ENCODE measurements at regions not wholly inside any gene's neighbourhood (a gene's known extent, or its start where the extent isn't known, plus 50 kb on each side); places are given as distances from the start of the nearest gene placed in this dataset.

GRCh38 chr13:56352901-56353300 is 787.8 kb upstream of the PRR20A start:
- TF ChIP-seq POLR2A (IDR thresholded peaks at IDR 0.05) (no peak), CTCF (IDR thresholded peaks at IDR 0.05) (no peak)
- Histone ChIP-seq H3K27ac (no peak overlapping the region), H3K27me3 (no peaks in the 10 kb centered on the region), H3K36me3 (replicated peaks in 1 of 2) (no peaks in the 10 kb centered on the region), H3K4me3 (no peak overlapping the region), H3K9me3 (replicated peaks in 1 of 3) (no peaks in the 10 kb centered on the region), H3K4me1 (replicated peaks in 1 of 2) (no peaks in the 10 kb centered on the region)
- intact Hi-C loops (cut with DNase I), result no loop called here
- no peak for DNase-seq

DNA sequence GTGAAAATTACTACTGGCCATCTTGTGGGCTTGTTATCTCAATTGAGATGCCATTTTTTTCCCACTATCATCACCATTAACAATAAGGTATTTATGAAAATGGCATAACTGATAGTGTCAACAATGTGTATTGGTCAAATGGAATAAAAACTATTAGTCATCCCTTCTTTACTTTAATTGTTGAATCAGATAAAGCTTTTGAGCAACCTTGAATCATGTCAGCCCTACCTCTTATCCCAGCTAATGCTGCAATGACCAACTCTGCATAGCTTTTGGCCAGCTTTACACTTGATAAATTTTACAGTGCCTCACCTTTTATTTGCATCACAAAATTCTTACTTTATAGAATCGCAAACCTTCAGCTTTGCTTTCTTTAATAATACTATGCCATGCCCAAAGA is 784.0 kb upstream of the PRR20A start:
- H3K9me3 ChIP-seq (replicated peaks in 1 of 3), result no peaks in the 10 kb centered on the region
- no peaks in the 10 kb centered on the region for H3K4me1 ChIP-seq (replicated peaks in 1 of 2)
- no peak for DNase-seq
- H3K36me3 ChIP-seq (replicated peaks in 1 of 2), result no peaks in the 10 kb centered on the region
- H3K27me3 ChIP-seq, result no peaks in the 10 kb centered on the region
- H3K4me3 ChIP-seq, result no peak overlapping the region
- WGBS, 4 donors, result 67 to 84% (median 72%) methylated on average over 1 of the region's 1 CpG
- intact Hi-C loops (cut with DNase I), result no loop called here
- H3K27ac ChIP-seq, result no peak overlapping the region
- TF ChIP-seq POLR2A (IDR thresholded peaks at IDR 0.05), result no peak
- no peak for TF ChIP-seq CTCF (IDR thresholded peaks at IDR 0.05)

- H3K27me3 ChIP-seq, result no peaks in the 10 kb centered on the region
- intact Hi-C loops (cut with DNase I), result no loop called here
Observed at GRCh38 chr13:56378566-56378965, 762.2 kb upstream of the PRR20A start.

DNA sequence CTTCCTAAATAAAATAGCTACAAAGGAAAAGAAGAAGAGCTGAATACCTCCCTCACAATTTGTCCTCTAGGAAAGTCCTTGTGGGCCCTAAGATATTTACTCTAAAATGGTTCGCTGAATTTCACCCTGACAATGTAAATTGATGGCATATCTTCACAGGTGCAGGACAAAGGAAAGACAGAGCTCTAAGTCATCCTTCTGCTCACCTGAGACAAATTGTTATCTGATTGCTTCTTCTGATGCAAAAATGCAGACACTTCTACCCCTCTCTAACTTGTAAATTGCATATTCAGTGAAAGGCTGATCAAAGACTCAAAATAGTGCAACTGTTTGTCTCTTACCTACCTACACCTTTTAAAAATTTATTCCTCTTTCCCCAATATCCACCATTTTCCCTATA is 747.2 kb upstream of the PRR20A start:
- WGBS, 4 donors, result 56 to 85% (median 70%) methylated on average over 1 of the region's 1 CpG
- Histone ChIP-seq H3K36me3 (replicated peaks in 1 of 2) (no peaks in the 10 kb centered on the region), H3K27ac (no peak overlapping the region), H3K4me1 (replicated peaks in 1 of 2) (no peaks in the 10 kb centered on the region), H3K9me3 (replicated peaks in 1 of 3) (no peaks in the 10 kb centered on the region), H3K4me3 (no peak overlapping the region), H3K27me3 (no peaks in the 10 kb centered on the region)
- no peak for TF ChIP-seq CTCF (IDR thresholded peaks at IDR 0.05)
- no peak for TF ChIP-seq POLR2A (IDR thresholded peaks at IDR 0.05)
- intact Hi-C loops (cut with DNase I), result no loop called here
- no peak for DNase-seq

More at GRCh38 chr13:56378566-56378965, 762.2 kb upstream of the PRR20A start:
- no peaks in the 10 kb centered on the region for H3K4me1 ChIP-seq (replicated peaks in 1 of 2)
- H3K9me3 ChIP-seq (replicated peaks in 1 of 3), result no peaks in the 10 kb centered on the region
- TF ChIP-seq POLR2A (IDR thresholded peaks at IDR 0.05), result no peak
- no peak for TF ChIP-seq CTCF (IDR thresholded peaks at IDR 0.05)
- H3K36me3 ChIP-seq (replicated peaks in 1 of 2), result no peaks in the 10 kb centered on the region
- 33 to 47% (median 40%) methylated on average over 1 of the region's 1 CpG for WGBS, 4 donors
- H3K4me3 ChIP-seq, result no peak overlapping the region
- DNase-seq, result no peak
- no peak overlapping the region for H3K27ac ChIP-seq
